ENCODE measurements at regions not wholly inside any gene's neighbourhood (a gene's known extent, or its start where the extent isn't known, plus 50 kb on each side); places are given as distances from the start of the nearest gene placed in this dataset.

DNA sequence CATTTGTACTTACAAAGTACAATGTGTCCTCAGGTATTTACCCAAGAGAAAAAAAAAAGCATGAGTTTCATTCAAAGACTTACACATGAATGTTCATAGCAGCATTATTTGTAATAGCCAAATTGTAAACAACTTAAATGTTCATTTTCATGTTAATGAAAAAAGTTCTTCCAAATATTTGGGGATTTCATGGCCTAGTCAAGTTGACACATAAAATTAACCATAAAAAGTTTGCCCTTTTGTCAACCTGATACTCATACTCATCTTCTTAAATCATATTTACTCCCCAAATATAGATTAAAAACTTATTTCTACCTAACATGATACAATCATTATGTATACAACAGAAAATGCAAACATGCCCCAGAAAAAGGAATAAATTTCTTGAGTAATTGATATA lies 112.5 kb upstream of the EMCN start:
- TF ChIP-seq SUZ12 (IDR thresholded peaks at IDR 0.05; ENCODE audit: extremely low read depth, insufficient read depth, insufficient read length) (no peak), YY1 (IDR thresholded peaks at IDR 0.05; ENCODE audit: insufficient read depth, insufficient read length) (no peak)

Measured in NT2/D1 (cell line).